Stimulated activated CD8-positive, alpha-beta memory T cell treated with anti-CD3 and anti-CD28 coated beads, Interleukin-15, amount 100 ng/mL, for 24 hours (primary cell): ENCODE measurements at regions not wholly inside any gene's neighbourhood (a gene's known extent, or its start where the extent isn't known, plus 50 kb on each side); places are given as distances from the start of the nearest gene placed in this dataset.
"Not testable (repeated sequence)": the region's sequence is repeated elsewhere in the genome, so short reads cannot be mapped to it uniquely, and the experiment has no call there.

Source experiments
- DNase-seq: peaks from one replicate; pipeline ENCODE4 v3.0.0-alpha.2; 2020; ENCODE audit warnings: low read depth

- DNase-seq, result peak; percentile 21
Measured at GRCh38 chr20:16801919-16802651, 53.9 kb downstream of the OTOR start.

- DNase-seq, result no peak
Measured at GRCh38 chr20:16802652-16802935, 54.4 kb downstream of the OTOR start.

- DNase-seq, result peak; percentile 15
Measured at GRCh38 chr20:16803965-16804792, 56.0 kb downstream of the OTOR start.

- DNase-seq, result no peak
Measured at GRCh38 chr20:16804793-16805187, 56.6 kb downstream of the OTOR start.

GRCh38 chr20:16806061-16806460 lies 57.9 kb downstream of the OTOR start:
- DNase-seq, result no peak

- DNase-seq, result no peak
Measured at GRCh38 chr20:16806886-16807285, 58.7 kb downstream of the OTOR start.

- no peak for DNase-seq
Measured at GRCh38 chr20:16808796-16809195, 60.6 kb downstream of the OTOR start.

- no peak for DNase-seq
Measured at GRCh38 chr20:16810216-16810615, 62.1 kb downstream of the OTOR start.

GRCh38 chr20:16816192-16816591 lies 68.0 kb downstream of the OTOR start:
- DNase-seq, result no peak

GRCh38 chr20:16819483-16819882 lies 71.3 kb downstream of the OTOR start:
- no peak for DNase-seq

GRCh38 chr20:16821211-16822089 lies 73.3 kb downstream of the OTOR start:
- no peak for DNase-seq

GRCh38 chr20:16824664-16825063 lies 76.5 kb downstream of the OTOR start:
- DNase-seq, result no peak

- no peak for DNase-seq
Measured at GRCh38 chr20:16828666-16829305, 80.6 kb downstream of the OTOR start.

- not testable (repeated sequence) for DNase-seq
Measured at GRCh38 chr20:16835690-16836089, 87.5 kb downstream of the OTOR start.

- no peak for DNase-seq
Measured at GRCh38 chr20:16842486-16843120, 94.4 kb downstream of the OTOR start.

- DNase-seq, result no peak
Measured at GRCh38 chr20:16844406-16844805, 96.2 kb downstream of the OTOR start.

- no peak for DNase-seq
Measured at GRCh38 chr20:16846006-16846405, 97.8 kb downstream of the OTOR start.

GRCh38 chr20:16848061-16848460 lies 99.9 kb downstream of the OTOR start:
- no peak for DNase-seq

GRCh38 chr20:16848526-16848925 lies 100.4 kb downstream of the OTOR start:
- no peak for DNase-seq

GRCh38 chr20:16860914-16861313 lies 112.8 kb downstream of the OTOR start:
- DNase-seq, result no peak

GRCh38 chr20:16861708-16862107 lies 113.5 kb downstream of the OTOR start:
- DNase-seq, result no peak

GRCh38 chr20:16863303-16863702 lies 115.1 kb downstream of the OTOR start:
- no peak for DNase-seq
